Spleen (tissue), 11 donors: ENCODE measurements at regions not wholly inside any gene's neighbourhood (a gene's known extent, or its start where the extent isn't known, plus 50 kb on each side); places are given as distances from the start of the nearest gene placed in this dataset.
"Not testable (repeated sequence)": the region's sequence is repeated elsewhere in the genome, so short reads cannot be mapped to it uniquely, and the experiment has no call there.

ENCODE experiments used
- DNase-seq: peaks from one replicate; pipeline ENCODE4 v3.0.0-alpha.2; 2020
- H3K27ac ChIP-seq, 8 donors: fragments of 200-600 bp; sonication (generic) in 7 of 8; 1 replicate in 4 of 8; 2 replicates in 4 of 8; pipeline versions ENCODE4 v1.5.0 to v1.8.0; 2016 to 2021; ENCODE audit warnings: inconsistent platforms in 4 of 8, mild to moderate bottlenecking in 4 of 8, moderate library complexity in 1 of 8
- H3K27me3 ChIP-seq, 7 donors: fragments of 200-600 bp; sonication (generic) in 6 of 7; replicated peaks in 1 of 7; 1 replicate in 4 of 7; 2 replicates in 3 of 7; pipeline versions ENCODE4 v1.5.0 to v1.8.0; 2016 to 2021; ENCODE audit warnings: inconsistent platforms in 3 of 7, mild to moderate bottlenecking in 1 of 7
- H3K36me3 ChIP-seq, 6 donors: fragments of 200-600 bp; sonication (generic) in 5 of 6; 1 replicate in 4 of 6; 2 replicates in 2 of 6; pipeline versions ENCODE4 v1.5.0 to v1.8.0; 2016 to 2021; ENCODE audit warnings: inconsistent platforms in 2 of 6
- H3K4me1 ChIP-seq, 6 donors: fragments of 200-600 bp; sonication (generic) in 5 of 6; 1 replicate in 3 of 6; 2 replicates in 3 of 6; pipeline versions ENCODE4 v1.5.0 to v1.8.0; 2016 to 2021; ENCODE audit warnings: inconsistent platforms in 3 of 6
- H3K4me3 ChIP-seq, 8 donors: fragments of 200-600 bp; sonication (generic) in 7 of 8; 1 replicate in 4 of 8; 2 replicates in 4 of 8; pipeline versions ENCODE4 v1.5.0 to v1.8.0; 2016 to 2021; ENCODE audit warnings: inconsistent platforms in 4 of 8, mild to moderate bottlenecking in 4 of 8, moderate library complexity in 2 of 8
- H3K9me3 ChIP-seq, 8 donors: fragments of 200-600 bp; sonication (generic) in 7 of 8; 1 replicate in 4 of 8; 2 replicates in 4 of 8; pipeline versions ENCODE4 v1.5.0 to v1.8.0; 2016 to 2021; ENCODE audit warnings: inconsistent platforms in 4 of 8
- POLR2A ChIP-seq, 3 donors: fragments of 450-650 bp; IDR thresholded peaks; one replicate each; pipeline ENCODE4 v1.5.1; 2017; ENCODE audit warnings: antibody characterized with exemption in 3 of 3, mild to moderate bottlenecking in 1 of 3
- POLR2AphosphoS5 ChIP-seq, 3 donors: sonication (generic); formaldehyde crosslinking; IDR thresholded peaks; one replicate each; pipeline ENCODE4 v1.5.1; 2017; ENCODE audit warnings: antibody characterized with exemption in 3 of 3
- WGBS, 5 donors: extraction: QIAGEN DNeasy Blood & Tissue Kit in 3 of 5; methylation state at CpG; one replicate each; pipeline versions ENCODE4 v1.1.5 to v1.1.7; 2013 to 2018; 5-methylcytosine and 5-hydroxymethylcytosine counted together
- intact Hi-C: fragments of 100-400 bp; cut with DNase I; formaldehyde crosslinking; loops from one replicate; pipeline ENCODE4 v1.15.0; 2023; ENCODE audit warnings: low total_unique reads
- TF ChIP-seq, protein P1 (sequence below), 11 experiments: fragments of 200-600 bp in 7 of 11; fragments of 450-650 bp in 4 of 11; sonication (generic) in 4 of 11; IDR thresholded peaks in 8 of 11; conservative IDR thresholded peaks in 3 of 11; 1 replicate in 7 of 11; 2 replicates in 4 of 11; pipeline versions ENCODE4 v1.4.0 to v1.8.0; 2016 to 2021; ENCODE audit warnings: antibody characterized with exemption in 11 of 11, inconsistent platforms in 4 of 11, mild to moderate bottlenecking in 1 of 11
- donor health status: healthy with polysubstance abuse.
- donor health status: DM: no; HTN: no; CAD: no; lungs with moderate emphysema.
- donor health status: DM: no; HTN: no; CAD: no.
- donor health status: Bipolar disorder and iron deficiency.
- donor health status: healthy.
- donor health status: DM: no; HTN: no; CAD: no.
- donor health status: DM: yes; HTN: yes; CAD: no.

DNA sequence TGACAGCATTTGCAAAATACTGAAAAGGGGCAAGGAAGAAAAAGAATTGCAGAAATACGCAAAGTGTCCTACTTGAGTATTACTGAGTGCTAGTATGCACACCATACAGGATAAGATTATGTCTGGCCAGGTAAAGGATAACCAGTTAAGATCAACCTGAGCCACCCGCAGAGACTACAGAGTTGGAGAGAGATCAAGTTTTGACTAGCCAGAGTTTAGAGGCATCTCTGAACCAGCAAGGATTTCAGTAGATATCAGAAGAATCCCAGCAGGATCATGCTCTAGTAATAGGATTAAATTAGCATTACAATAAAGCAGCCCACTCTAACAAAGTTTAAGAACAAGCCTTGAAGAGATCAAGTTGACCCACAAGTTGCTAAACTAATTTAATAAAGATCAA is 232.7 kb upstream of the HSFY2 start:
- Histone ChIP-seq H3K27me3 (no peaks in the 10 kb centered on the region), H3K9me3 (no peaks in the 10 kb centered on the region), H3K27ac (no peak overlapping the region), H3K4me1 (no peaks in the 10 kb centered on the region), H3K36me3 (no peaks in the 10 kb centered on the region), H3K4me3 (no peak overlapping the region)
- intact Hi-C loops: no loop called here
- TF ChIP-seq, protein P1, sequence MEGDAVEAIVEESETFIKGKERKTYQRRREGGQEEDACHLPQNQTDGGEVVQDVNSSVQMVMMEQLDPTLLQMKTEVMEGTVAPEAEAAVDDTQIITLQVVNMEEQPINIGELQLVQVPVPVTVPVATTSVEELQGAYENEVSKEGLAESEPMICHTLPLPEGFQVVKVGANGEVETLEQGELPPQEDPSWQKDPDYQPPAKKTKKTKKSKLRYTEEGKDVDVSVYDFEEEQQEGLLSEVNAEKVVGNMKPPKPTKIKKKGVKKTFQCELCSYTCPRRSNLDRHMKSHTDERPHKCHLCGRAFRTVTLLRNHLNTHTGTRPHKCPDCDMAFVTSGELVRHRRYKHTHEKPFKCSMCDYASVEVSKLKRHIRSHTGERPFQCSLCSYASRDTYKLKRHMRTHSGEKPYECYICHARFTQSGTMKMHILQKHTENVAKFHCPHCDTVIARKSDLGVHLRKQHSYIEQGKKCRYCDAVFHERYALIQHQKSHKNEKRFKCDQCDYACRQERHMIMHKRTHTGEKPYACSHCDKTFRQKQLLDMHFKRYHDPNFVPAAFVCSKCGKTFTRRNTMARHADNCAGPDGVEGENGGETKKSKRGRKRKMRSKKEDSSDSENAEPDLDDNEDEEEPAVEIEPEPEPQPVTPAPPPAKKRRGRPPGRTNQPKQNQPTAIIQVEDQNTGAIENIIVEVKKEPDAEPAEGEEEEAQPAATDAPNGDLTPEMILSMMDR (IDR thresholded peaks at IDR 0.05 in 8 of 11, conservative IDR thresholded peaks at IDR 0.05 in 3 of 11): no peak
- no peak for TF ChIP-seq POLR2AphosphoS5 (IDR thresholded peaks at IDR 0.05)
- no peak for TF ChIP-seq POLR2A (IDR thresholded peaks at IDR 0.05)
- WGBS, 5 donors: 93 to 98% (median 97%) methylated on average over 2 of the region's 2 CpGs; no CpG with 5 or more reads in 2 of the 5 donors
- no peak for DNase-seq

DNA sequence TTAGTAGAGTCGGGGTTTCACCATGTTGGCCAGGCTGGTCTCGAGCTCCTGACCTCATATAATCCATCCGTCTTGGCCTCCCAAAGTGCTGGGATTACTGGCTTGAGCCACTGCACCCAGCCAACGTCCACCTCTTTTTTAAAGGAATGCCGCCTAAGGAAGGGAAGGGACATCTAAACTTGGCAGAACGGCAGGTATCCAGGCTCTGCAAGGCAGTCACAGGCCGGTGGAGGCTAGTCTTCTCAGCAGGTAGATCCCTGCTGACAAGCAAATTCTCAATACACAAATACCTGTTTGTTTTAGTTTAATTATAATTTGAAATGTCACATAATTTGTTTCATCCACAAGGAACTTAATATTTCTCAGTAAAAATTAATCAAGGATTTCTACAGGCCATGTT is 232.0 kb upstream of the HSFY2 start:
- Histone ChIP-seq H3K9me3 (no peaks in the 10 kb centered on the region), H3K27me3 (no peaks in the 10 kb centered on the region), H3K4me1 (no peaks in the 10 kb centered on the region), H3K36me3 (no peaks in the 10 kb centered on the region), H3K4me3 (no peak overlapping the region), H3K27ac (no peak overlapping the region)
- intact Hi-C loops: no loop called here
- TF ChIP-seq, protein P1 (IDR thresholded peaks at IDR 0.05 in 8 of 11, conservative IDR thresholded peaks at IDR 0.05 in 3 of 11): no peak
- no peak for TF ChIP-seq POLR2A (IDR thresholded peaks at IDR 0.05)
- TF ChIP-seq POLR2AphosphoS5 (IDR thresholded peaks at IDR 0.05): no peak
- 96 to 97% (median 97%) methylated on average over 7 of the region's 7 CpGs; no CpG with 5 or more reads in 2 of the 5 donors for WGBS, 5 donors
- DNase-seq: no peak

DNA sequence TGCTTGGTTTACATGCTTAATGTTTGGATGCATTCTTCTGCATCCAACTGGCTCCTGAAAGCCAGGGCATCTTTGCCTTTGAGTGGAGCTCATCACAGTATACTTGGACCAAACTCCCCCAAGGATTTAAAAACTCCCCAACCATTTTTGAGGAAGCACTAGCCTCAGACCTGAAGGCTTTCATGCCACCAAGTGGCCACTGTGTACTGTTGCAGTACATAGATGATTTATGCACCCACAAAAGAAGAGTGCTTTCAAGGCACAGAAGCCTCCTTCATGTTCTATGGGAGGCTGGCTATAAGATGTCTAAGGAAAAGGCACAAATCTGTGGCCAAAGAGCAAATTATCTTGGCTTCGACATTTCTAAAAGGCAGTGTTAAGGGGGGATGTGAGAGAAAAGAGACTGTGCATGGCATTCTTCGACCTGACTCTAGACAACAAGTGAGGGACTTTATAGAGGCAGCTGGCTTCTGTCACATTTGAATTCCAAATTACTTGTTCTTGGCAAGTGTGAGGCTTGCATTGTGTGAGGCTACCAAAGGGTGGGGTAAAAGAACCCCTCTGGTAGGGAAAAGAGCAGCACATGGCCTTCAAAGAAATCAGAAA is 224.2 kb upstream of the HSFY2 start:
- Histone ChIP-seq H3K36me3 (no peaks in the 10 kb centered on the region), H3K9me3 (no peaks in the 10 kb centered on the region), H3K27me3 (no peaks in the 10 kb centered on the region), H3K27ac (no peak overlapping the region), H3K4me3 (no peak overlapping the region), H3K4me1 (no peaks in the 10 kb centered on the region)
- DNase-seq: no peak
- 72 to 77% (median 74%) methylated on average over 2 of the region's 2 CpGs; no CpG with 5 or more reads in 2 of the 5 donors for WGBS, 5 donors
- TF ChIP-seq, protein P1 (IDR thresholded peaks at IDR 0.05 in 8 of 11, conservative IDR thresholded peaks at IDR 0.05 in 3 of 11): no peak
- TF ChIP-seq POLR2A (IDR thresholded peaks at IDR 0.05): no peak
- TF ChIP-seq POLR2AphosphoS5 (IDR thresholded peaks at IDR 0.05): no peak
- intact Hi-C loops: no loop called here

DNA sequence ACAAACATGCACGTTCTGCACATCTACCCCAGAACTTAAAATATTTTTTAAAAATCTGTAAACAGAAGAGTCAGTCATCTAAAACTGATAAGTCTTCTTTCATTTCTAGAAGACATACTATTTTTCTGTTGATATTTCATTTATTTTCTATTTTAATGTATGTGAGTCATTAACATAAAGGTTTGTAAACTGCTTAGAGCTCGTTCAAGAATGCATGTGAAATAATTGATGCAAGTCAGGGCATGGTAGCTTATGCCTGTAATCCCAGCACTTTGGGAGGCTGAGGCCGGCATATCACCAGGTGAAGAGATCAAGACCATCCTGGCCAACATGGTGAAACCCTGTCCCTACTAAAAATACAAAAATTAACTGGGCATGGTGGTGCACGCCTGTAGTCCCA is 219.9 kb upstream of the HSFY2 start:
- no peaks in the 10 kb centered on the region for H3K9me3 ChIP-seq
- intact Hi-C loops: no loop called here
- 90 to 97% (median 90%) methylated on average over 4 of the region's 4 CpGs; no CpG with 5 or more reads in 2 of the 5 donors for WGBS, 5 donors
- no peak overlapping the region for H3K27ac ChIP-seq
- no peaks in the 10 kb centered on the region for H3K27me3 ChIP-seq
- H3K36me3 ChIP-seq: no peaks in the 10 kb centered on the region
- TF ChIP-seq POLR2A (IDR thresholded peaks at IDR 0.05): no peak
- H3K4me1 ChIP-seq: no peaks in the 10 kb centered on the region
- H3K4me3 ChIP-seq: no peak overlapping the region
- DNase-seq: no peak

DNA sequence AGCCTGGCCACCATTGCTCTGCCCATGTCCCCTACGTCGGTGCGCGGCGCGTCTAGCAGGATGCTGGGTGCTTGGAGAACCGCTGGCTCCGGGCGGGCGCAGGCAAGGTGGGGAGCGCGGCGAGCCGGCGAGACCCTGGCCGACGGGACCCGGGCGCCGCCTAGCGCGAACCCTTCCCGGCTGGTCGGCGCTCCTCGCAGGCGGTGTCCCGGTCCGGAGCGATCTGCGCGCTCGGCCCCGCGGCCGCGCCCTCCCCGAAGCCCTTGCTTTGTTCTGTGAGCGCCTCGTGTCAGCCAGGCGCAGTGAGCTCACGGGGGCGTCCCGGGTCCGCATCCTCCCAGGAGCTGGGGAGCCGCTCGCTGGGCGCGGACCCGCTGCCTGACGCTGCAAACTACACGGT is 219.1 kb upstream of the HSFY2 start:
- H3K27me3 ChIP-seq, H3K9me3 ChIP-seq, DNase-seq, H3K4me1 ChIP-seq, H3K4me3 ChIP-seq, H3K27ac ChIP-seq, H3K36me3 ChIP-seq, intact Hi-C loops: not testable (repeated sequence)
- 60 to 68% methylated on average over 10 to 52 of the region's 52 CpGs; no CpG with 5 or more reads in 3 of the 5 donors for WGBS, 5 donors
